Endothelial cell of umbilical vein (primary cell): ENCODE measurements at regions not wholly inside any gene's neighbourhood (a gene's known extent, or its start where the extent isn't known, plus 50 kb on each side); places are given as distances from the start of the nearest gene placed in this dataset.

Experiments used
- BruUV-seq: library from RNA; stranded (reverse); fragments of 400-500 nt; replicated peaks from 2 replicates; lab custom pipeline; 2021; lab: Mats Ljungman, UMichigan
- CTCF ChIA-PET: fragments of 300-600, 350-600 bp; sonication (Branson Sonifier 250); formaldehyde crosslinking; loops from one replicate; lab custom pipeline; 2021; ENCODE audit warnings: antibody characterized with exemption, inconsistent platforms; lab: Charles Lee
- POLR2A ChIA-PET: fragments of 300-600, 350-600 bp; sonication (Branson Sonifier 250); formaldehyde crosslinking; loops from one replicate; lab custom pipeline; 2021; ENCODE audit warnings: antibody characterized with exemption, inconsistent platforms; lab: Charles Lee
- DNase-seq: peaks from one replicate; pipeline ENCODE4 v3.0.0-alpha.2; 2011; ENCODE audit warnings: low read depth, low spot score
- FAIRE-seq: peaks from 2 replicates; lab custom pipeline; 2011; peaks lifted over from hg19 to GRCh38; lab: Jason Lieb, UNC
- H2AFZ ChIP-seq: 2 replicates; pipeline ENCODE4 v1.6.0; 2012; ENCODE audit warnings: low read depth, low read length, control low read depth, inconsistent platforms
- H3K27ac ChIP-seq: 2 replicates; pipeline ENCODE4 v1.5.1; 2011; ENCODE audit warnings: low read depth, mild to moderate bottlenecking, control low read depth, low read length, moderate library complexity; ENCODE audit not compliant: insufficient read depth
- H3K27me3 ChIP-seq, 2 experiments: 2 replicates each; pipeline versions ENCODE4 v1.6.0 to v1.6.1; 2011; ENCODE audit warnings: low read length in 2 of 2, mixed read lengths in 1 of 2; ENCODE audit not compliant: control insufficient read depth in 2 of 2, insufficient read depth in 2 of 2
- H3K36me3 ChIP-seq, 2 experiments: 2 replicates in 1 of 2; 3 replicates in 1 of 2; pipeline ENCODE4 v1.5.1; 2011; ENCODE audit warnings: low read length in 2 of 2, mild to moderate bottlenecking in 1 of 2, moderate library complexity in 1 of 2; ENCODE audit not compliant: control insufficient read depth in 2 of 2, insufficient read depth in 2 of 2; ENCODE audit errors: extremely low read depth in 1 of 2
- H3K4me1 ChIP-seq: 3 replicates; pipeline ENCODE4 v1.5.1; 2011; ENCODE audit warnings: mild to moderate bottlenecking, low read length; ENCODE audit not compliant: control insufficient read depth, insufficient read depth; ENCODE audit errors: extremely low read depth
- H3K4me2 ChIP-seq: 2 replicates; pipeline ENCODE4 v1.6.1; 2011; ENCODE audit warnings: low read length, control low read depth, mixed read lengths; ENCODE audit not compliant: insufficient read depth
- H3K4me3 ChIP-seq, 3 experiments: fragments of 200-600 bp in 1 of 3; sonication (generic), shearing (Covaris generic) in 1 of 3; replicated peaks in 1 of 3; 2 replicates each; pipeline ENCODE4 v1.5.1; 2011 to 2016; ENCODE audit warnings: control low read depth in 3 of 3, low read length in 3 of 3, mild to moderate bottlenecking in 2 of 3, inconsistent platforms in 1 of 3, low read depth in 1 of 3, moderate library complexity in 1 of 3; ENCODE audit not compliant: insufficient read depth in 1 of 3
- H3K79me2 ChIP-seq: 2 replicates; pipeline ENCODE4 v1.6.0; 2012; ENCODE audit warnings: low read length, inconsistent platforms; ENCODE audit not compliant: control insufficient read depth, insufficient read depth
- H3K9ac ChIP-seq: replicated peaks from 2 replicates; pipeline ENCODE3; 2011; ENCODE audit warnings: low read length, control low read depth; ENCODE audit not compliant: insufficient read depth; ENCODE audit errors: extremely low read depth
- H3K9me1 ChIP-seq: replicated peaks from 3 replicates; pipeline ENCODE4 v1.6.0; 2011; ENCODE audit warnings: mild to moderate bottlenecking, low read length; ENCODE audit not compliant: control insufficient read depth, insufficient read depth; ENCODE audit errors: extremely low read depth
- H3K9me3 ChIP-seq: replicated peaks from 2 replicates; pipeline ENCODE4 v1.5.1; 2012; ENCODE audit warnings: low read length, inconsistent platforms; ENCODE audit not compliant: control insufficient read depth, insufficient read depth
- H4K20me1 ChIP-seq: replicated peaks from 2 replicates; pipeline ENCODE3; 2011; ENCODE audit warnings: mild to moderate bottlenecking, low read length; ENCODE audit not compliant: control insufficient read depth, insufficient read depth; ENCODE audit errors: extremely low read depth
- CTCF ChIP-seq, 2 donors: IDR thresholded peaks; 1 replicate in 1 of 2; 2 replicates in 1 of 2; pipeline ENCODE4 v1.5.1; 2011; ENCODE audit warnings: low read length in 2 of 2, mild to moderate bottlenecking in 2 of 2, moderate library complexity in 2 of 2, control low read depth in 1 of 2, inconsistent platforms in 1 of 2, low read depth in 1 of 2; ENCODE audit not compliant: insufficient read depth in 1 of 2; ENCODE audit errors: extremely low read depth in 1 of 2
- EZH2 ChIP-seq: IDR thresholded peaks from 2 replicates; pipeline ENCODE4 v1.6.1; 2012; ENCODE audit warnings: borderline replicate concordance, low read depth, mild to moderate bottlenecking, moderate library complexity, low read length, inconsistent platforms; ENCODE audit not compliant: severe bottlenecking
- GATA2 ChIP-seq: IDR thresholded peaks from 2 replicates; pipeline ENCODE4 v1.7.0; 2011; ENCODE audit warnings: low read depth, mild to moderate bottlenecking, moderate library complexity, mixed read lengths, low read length; ENCODE audit not compliant: insufficient read length, insufficient read depth
- JUN ChIP-seq: IDR thresholded peaks from 2 replicates; pipeline ENCODE4 v1.6.1; 2011; ENCODE audit warnings: borderline replicate concordance, low read depth; ENCODE audit not compliant: insufficient read length, insufficient read depth
- MAX ChIP-seq: IDR thresholded peaks from 2 replicates; pipeline ENCODE4 v1.6.1; 2011; ENCODE audit not compliant: insufficient read depth, insufficient read length
- MYC ChIP-seq: IDR thresholded peaks from one replicate; pipeline ENCODE4 v1.6.1; 2011; ENCODE audit warnings: mild to moderate bottlenecking, low read depth, low read length
- POLR2A ChIP-seq: IDR thresholded peaks from 2 replicates; pipeline ENCODE4 v1.6.1; 2012; ENCODE audit warnings: low read depth, mild to moderate bottlenecking, control low read depth, low read length
- POLR2AphosphoS5 ChIP-seq: IDR thresholded peaks from 2 replicates; pipeline ENCODE4 v1.6.1; 2012; ENCODE audit warnings: low read depth, mild to moderate bottlenecking, control low read depth, low read length, moderate library complexity; ENCODE audit not compliant: insufficient read depth
- dilution Hi-C: fragments of 300-500 bp; cut with MboI; formaldehyde crosslinking; loops from one replicate; pipeline ENCODE4 v1.15.0; 2019; ENCODE audit warnings: low sequenced_read_pairs; ENCODE audit not compliant: extremely low pct_ligation_motif_present
- intact Hi-C: fragments of 100-400 bp; cut with micrococcal nuclease; formaldehyde crosslinking; loops from one replicate; pipeline ENCODE4 v1.10.0; 2022

GRCh38 chr15:37820380-37821128 lies 113.9 kb upstream of the TMCO5A start:
- BruUV-seq, result no TSS peak
- CTCF ChIA-PET, result no interaction called here

More at GRCh38 chr15:37820380-37821128, 113.9 kb upstream of the TMCO5A start:
- no peak overlapping the region for H2AFZ ChIP-seq
- TF ChIP-seq JUN (no peak), POLR2A (no peak), MAX (no peak), CTCF (IDR thresholded peaks at IDR 0.05; ENCODE audit: extremely low read depth in 1 of 2, insufficient read depth in 1 of 2, low read depth in 1 of 2, low read length in 2 of 2) (no peak), MYC (no peak), EZH2 (no peak), POLR2AphosphoS5 (no peak), GATA2 (no peak)
- no peaks in the 10 kb centered on the region for H3K36me3 ChIP-seq
- no peaks in the 10 kb centered on the region for H3K79me2 ChIP-seq
- H3K9me3 ChIP-seq, result no peaks in the 10 kb centered on the region
- H3K4me3 ChIP-seq, result no peak overlapping the region
- H4K20me1 ChIP-seq, result no peaks in the 10 kb centered on the region
- no peaks in the 10 kb centered on the region for H3K9me1 ChIP-seq
- H3K4me2 ChIP-seq, result no peak overlapping the region
- H3K27me3 ChIP-seq, result peaks cover 0 to 2% of the 10 kb centered on the region in 2 experiments
- no peak overlapping the region for H3K27ac ChIP-seq
- H3K9ac ChIP-seq, result no peak overlapping the region
- H3K4me1 ChIP-seq, result no peaks in the 10 kb centered on the region
- FAIRE-seq (no peak), DNase-seq (no peak)
- intact Hi-C loops, result no loop called here
- POLR2A ChIA-PET, result no interaction called here
- dilution Hi-C loops, result no loop called here
